Astrocyte (in vitro differentiated cells and primary cell): ENCODE measurements at regions not wholly inside any gene's neighbourhood (a gene's known extent, or its start where the extent isn't known, plus 50 kb on each side); places are given as distances from the start of the nearest gene placed in this dataset.

ENCODE experiments used
- DNase-seq: peaks from one replicate; pipeline ENCODE4 v3.0.0-alpha.2; 2010; ENCODE audit warnings: low read depth
- FAIRE-seq: peaks from 2 replicates; lab custom pipeline; 2011; peaks lifted over from hg19 to GRCh38; lab: Jason Lieb, UNC
- H2AFZ ChIP-seq: 2 replicates; pipeline ENCODE4 v1.6.0; 2012; ENCODE audit warnings: low read depth, low read length, inconsistent platforms
- H3K27ac ChIP-seq: 2 replicates; pipeline ENCODE4 v1.5.1; 2011; ENCODE audit warnings: low read depth, low read length, inconsistent platforms
- H3K27me3 ChIP-seq: 2 replicates; pipeline ENCODE4 v1.6.0; 2011; ENCODE audit warnings: low read length, inconsistent platforms; ENCODE audit not compliant: insufficient read depth
- H3K36me3 ChIP-seq: 2 replicates; pipeline ENCODE4 v1.5.1; 2011; ENCODE audit warnings: low read length, inconsistent platforms; ENCODE audit not compliant: insufficient read depth
- H3K4me1 ChIP-seq: 2 replicates; pipeline ENCODE4 v1.5.1; 2011; ENCODE audit warnings: low read length, inconsistent platforms; ENCODE audit not compliant: insufficient read depth
- H3K4me2 ChIP-seq: 2 replicates; pipeline ENCODE4 v1.6.0; 2012; ENCODE audit warnings: low read length, inconsistent platforms
- H3K4me3 ChIP-seq: 2 replicates; pipeline ENCODE4 v1.5.1; 2011; ENCODE audit warnings: low read depth, mild to moderate bottlenecking, low read length, inconsistent platforms; ENCODE audit not compliant: insufficient read depth
- H3K79me2 ChIP-seq: 2 replicates; pipeline ENCODE4 v1.6.0; 2012; ENCODE audit warnings: mild to moderate bottlenecking, low read length, inconsistent platforms; ENCODE audit not compliant: insufficient read depth
- H3K9ac ChIP-seq: 2 replicates; pipeline ENCODE4 v1.6.0; 2012; ENCODE audit warnings: mild to moderate bottlenecking, low read length, inconsistent platforms
- H3K9me3 ChIP-seq: 2 replicates; pipeline ENCODE4 v1.5.1; 2012; ENCODE audit warnings: low read depth, mild to moderate bottlenecking, low read length, inconsistent platforms; ENCODE audit not compliant: insufficient read depth
- H4K20me1 ChIP-seq: 2 replicates; pipeline ENCODE4 v1.6.0; 2012; ENCODE audit warnings: low read length, inconsistent platforms; ENCODE audit not compliant: insufficient read depth
- H3K27ac Mint-ChIP-seq: one replicate; pipeline ENCODE4 v1.8.0; 2021; ENCODE audit warnings: mild to moderate bottlenecking, mixed read lengths; ENCODE audit not compliant: unreplicated experiment
- H3K27me3 Mint-ChIP-seq: one replicate; pipeline ENCODE4 v1.8.0; 2021; ENCODE audit warnings: low read depth, mixed read lengths; ENCODE audit not compliant: unreplicated experiment
- H3K36me3 Mint-ChIP-seq: one replicate; pipeline ENCODE4 v1.8.0; 2021; ENCODE audit warnings: low read depth, mixed read lengths; ENCODE audit not compliant: unreplicated experiment
- H3K4me1 Mint-ChIP-seq: one replicate; pipeline ENCODE4 v1.8.0; 2021; ENCODE audit warnings: low read depth, mixed read lengths; ENCODE audit not compliant: unreplicated experiment
- H3K4me3 Mint-ChIP-seq: one replicate; pipeline ENCODE4 v1.8.0; 2021; ENCODE audit warnings: mild to moderate bottlenecking, moderate library complexity, mixed read lengths; ENCODE audit not compliant: unreplicated experiment
- H3K9me3 Mint-ChIP-seq: one replicate; pipeline ENCODE4 v1.8.0; 2021; ENCODE audit warnings: mild to moderate bottlenecking, mixed read lengths; ENCODE audit not compliant: unreplicated experiment
- CTCF ChIP-seq: IDR thresholded peaks from 2 replicates; pipeline ENCODE4 v1.5.1; 2011; ENCODE audit warnings: low read depth, mild to moderate bottlenecking, inconsistent platforms, low read length, moderate library complexity; ENCODE audit not compliant: insufficient read depth
- EZH2 ChIP-seq: IDR thresholded peaks from 2 replicates; pipeline ENCODE4 v1.6.1; 2012; ENCODE audit warnings: mild to moderate bottlenecking, low read length, inconsistent platforms; ENCODE audit not compliant: insufficient read depth

GRCh38 chr15:52975941-52976449, 185.9 kb upstream of the ONECUT1 start:
- H3K4me3 Mint-ChIP-seq: no peak overlapping the region
- no peaks in the 10 kb centered on the region for H3K4me1 Mint-ChIP-seq
- TF ChIP-seq EZH2 (no peak), CTCF (no peak)
- Histone ChIP-seq H3K9me3 (no peaks in the 10 kb centered on the region), H3K79me2 (no peaks in the 10 kb centered on the region), H3K9ac (no peak overlapping the region), H3K4me1 (no peaks in the 10 kb centered on the region), H3K27me3 (no peaks in the 10 kb centered on the region), H3K4me3 (no peak overlapping the region), H3K36me3 (no peaks in the 10 kb centered on the region), H3K4me2 (no peak overlapping the region), H3K27ac (no peak overlapping the region), H2AFZ (no peak overlapping the region), H4K20me1 (no peaks in the 10 kb centered on the region)
- no peaks in the 10 kb centered on the region for H3K9me3 Mint-ChIP-seq
- H3K36me3 Mint-ChIP-seq: no peaks in the 10 kb centered on the region
- DNase-seq (no peak), FAIRE-seq (no peak)
- no peak overlapping the region for H3K27ac Mint-ChIP-seq
- H3K27me3 Mint-ChIP-seq: peaks cover 11% of the 10 kb centered on the region

GRCh38 chr15:52963865-52964264, 173.7 kb upstream of the ONECUT1 start:
- Histone ChIP-seq H3K4me3 (no peak overlapping the region), H3K9ac (no peak overlapping the region), H2AFZ (no peak overlapping the region), H4K20me1 (no peaks in the 10 kb centered on the region), H3K36me3 (no peaks in the 10 kb centered on the region), H3K27ac (no peak overlapping the region), H3K4me2 (no peak overlapping the region), H3K27me3 (no peaks in the 10 kb centered on the region), H3K4me1 (no peaks in the 10 kb centered on the region), H3K79me2 (no peaks in the 10 kb centered on the region), H3K9me3 (no peaks in the 10 kb centered on the region)
- Mint-ChIP-seq H3K9me3 (no peaks in the 10 kb centered on the region), H3K4me3 (no peak overlapping the region), H3K4me1 (no peaks in the 10 kb centered on the region), H3K27ac (no peak overlapping the region), H3K36me3 (no peaks in the 10 kb centered on the region), H3K27me3 (peaks cover 4% of the 10 kb centered on the region)
- FAIRE-seq: no peak
- DNase-seq: no peak
- TF ChIP-seq CTCF (no peak), EZH2 (no peak)

DNA sequence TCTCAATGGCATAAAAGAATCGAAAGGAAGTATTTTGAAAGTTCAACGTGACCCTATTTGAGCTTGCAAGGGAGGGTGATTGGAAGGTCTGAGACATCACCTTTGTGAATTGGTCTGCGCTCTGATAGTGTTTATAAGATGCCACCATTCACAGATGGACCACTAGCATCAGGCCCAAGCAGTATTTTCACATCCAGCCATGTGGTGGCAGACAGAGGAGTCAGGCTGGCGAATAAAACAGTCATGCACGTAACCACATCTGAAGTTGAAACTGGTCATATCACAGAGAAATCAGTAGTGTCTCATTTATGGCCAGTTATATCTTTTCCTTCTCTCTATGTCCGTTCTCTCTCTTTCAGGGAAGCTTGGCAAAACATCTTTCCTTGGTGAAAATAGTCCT, 170.1 kb upstream of the ONECUT1 start:
- Mint-ChIP-seq H3K4me3 (no peak overlapping the region), H3K36me3 (no peaks in the 10 kb centered on the region), H3K4me1 (no peaks in the 10 kb centered on the region), H3K27ac (no peak overlapping the region), H3K9me3 (no peaks in the 10 kb centered on the region), H3K27me3 (peaks cover 3% of the 10 kb centered on the region)
- no peak overlapping the region for H3K9ac ChIP-seq
- no peaks in the 10 kb centered on the region for H3K79me2 ChIP-seq
- H3K4me2 ChIP-seq: no peak overlapping the region
- no peak overlapping the region for H2AFZ ChIP-seq
- DNase-seq (no peak), FAIRE-seq (no peak)
- H3K4me3 ChIP-seq: no peak overlapping the region
- H3K36me3 ChIP-seq: no peaks in the 10 kb centered on the region
- TF ChIP-seq CTCF (no peak), EZH2 (no peak)
- H3K27me3 ChIP-seq: no peaks in the 10 kb centered on the region
- H3K27ac ChIP-seq: no peak overlapping the region
- no peaks in the 10 kb centered on the region for H3K9me3 ChIP-seq
- H3K4me1 ChIP-seq: no peaks in the 10 kb centered on the region
- no peaks in the 10 kb centered on the region for H4K20me1 ChIP-seq
